Caco-2 (cell line): ENCODE measurements at regions not wholly inside any gene's neighbourhood (a gene's known extent, or its start where the extent isn't known, plus 50 kb on each side); places are given as distances from the start of the nearest gene placed in this dataset.
"Not testable (repeated sequence)": the region's sequence is repeated elsewhere in the genome, so short reads cannot be mapped to it uniquely, and the experiment has no call there.

Experiments used
- BruUV-seq: library from RNA; stranded (reverse); fragments of 400-500 nt; replicated peaks from 2 replicates; lab custom pipeline; 2021; lab: Mats Ljungman, UMichigan
- CTCF ChIA-PET: fragments of 300-600 bp; sonication (Branson Sonifier 250); formaldehyde crosslinking; loops from one replicate; lab custom pipeline; 2022; ENCODE audit warnings: antibody characterized with exemption; lab: Charles Lee
- POLR2A ChIA-PET: fragments of 300-600 bp; sonication (Branson Sonifier 250); formaldehyde crosslinking; loops from one replicate; lab custom pipeline; 2022; ENCODE audit warnings: antibody characterized with exemption; lab: Charles Lee
- DNase-seq, 2 experiments: peaks; one replicate each; pipeline versions ENCODE4 v3.0.0 to v3.0.0-alpha.2; 2020 to 2022
- H3K27me3 ChIP-seq: replicated peaks from 2 replicates; pipeline ENCODE4 v1.6.0; 2011; ENCODE audit warnings: low read length; ENCODE audit not compliant: control insufficient read depth, insufficient read depth
- H3K36me3 ChIP-seq: 2 replicates; pipeline ENCODE4 v1.5.1; 2011; ENCODE audit warnings: low read length; ENCODE audit not compliant: control insufficient read depth, insufficient read depth
- H3K4me1 ChIP-seq: fragments of 250-450 bp; sonication (Bioruptor Pico); 2 replicates; pipeline ENCODE4 v1.5.1; 2020; ENCODE audit warnings: mild to moderate bottlenecking
- H3K4me3 ChIP-seq: 2 replicates; pipeline ENCODE4 v1.5.1; 2011; ENCODE audit warnings: low read depth, mild to moderate bottlenecking, control low read depth, low read length
- H3K9me3 ChIP-seq: fragments of 250-450 bp; sonication (Bioruptor Pico); 2 replicates; pipeline ENCODE4 v1.5.1; 2020; ENCODE audit warnings: mild to moderate bottlenecking, moderate library complexity
- H3K27ac Mint-ChIP-seq: one replicate; pipeline ENCODE4 v1.8.0; 2022; ENCODE audit warnings: mixed read lengths; ENCODE audit not compliant: unreplicated experiment
- H3K27me3 Mint-ChIP-seq: one replicate; pipeline ENCODE4 v1.8.0; 2022; ENCODE audit warnings: mixed read lengths; ENCODE audit not compliant: insufficient read depth, unreplicated experiment
- H3K36me3 Mint-ChIP-seq: one replicate; pipeline ENCODE4 v1.8.0; 2022; ENCODE audit warnings: mild to moderate bottlenecking, mixed read lengths; ENCODE audit not compliant: insufficient read depth, unreplicated experiment
- H3K4me1 Mint-ChIP-seq: one replicate; pipeline ENCODE4 v1.8.0; 2022; ENCODE audit warnings: low read depth, mixed read lengths; ENCODE audit not compliant: unreplicated experiment
- H3K4me3 Mint-ChIP-seq: one replicate; pipeline ENCODE4 v1.8.0; 2022; ENCODE audit warnings: mild to moderate bottlenecking, moderate library complexity, mixed read lengths; ENCODE audit not compliant: unreplicated experiment
- H3K9me3 Mint-ChIP-seq: one replicate; pipeline ENCODE4 v1.8.0; 2022; ENCODE audit warnings: mixed read lengths; ENCODE audit not compliant: unreplicated experiment
- intact Hi-C: fragments of 100-400 bp; cut with micrococcal nuclease; formaldehyde crosslinking; loops from one replicate; pipeline ENCODE4 v1.10.0; 2022; ENCODE audit not compliant: unreplicated experiment
- TF ChIP-seq, protein P1 (sequence below), 2 experiments: fragments of 200-600 bp in 1 of 2; IDR thresholded peaks; 1 replicate in 1 of 2; 2 replicates in 1 of 2; pipeline versions ENCODE4 v1.5.1 to v1.8.0; 2011 to 2022; ENCODE audit warnings: antibody characterized with exemption in 1 of 2, control low read depth in 1 of 2, inconsistent platforms in 1 of 2, low read depth in 1 of 2, low read length in 1 of 2, mild to moderate bottlenecking in 1 of 2, moderate library complexity in 1 of 2; ENCODE audit not compliant: insufficient read depth in 1 of 2, severe bottlenecking in 1 of 2, unreplicated experiment in 1 of 2

DNA sequence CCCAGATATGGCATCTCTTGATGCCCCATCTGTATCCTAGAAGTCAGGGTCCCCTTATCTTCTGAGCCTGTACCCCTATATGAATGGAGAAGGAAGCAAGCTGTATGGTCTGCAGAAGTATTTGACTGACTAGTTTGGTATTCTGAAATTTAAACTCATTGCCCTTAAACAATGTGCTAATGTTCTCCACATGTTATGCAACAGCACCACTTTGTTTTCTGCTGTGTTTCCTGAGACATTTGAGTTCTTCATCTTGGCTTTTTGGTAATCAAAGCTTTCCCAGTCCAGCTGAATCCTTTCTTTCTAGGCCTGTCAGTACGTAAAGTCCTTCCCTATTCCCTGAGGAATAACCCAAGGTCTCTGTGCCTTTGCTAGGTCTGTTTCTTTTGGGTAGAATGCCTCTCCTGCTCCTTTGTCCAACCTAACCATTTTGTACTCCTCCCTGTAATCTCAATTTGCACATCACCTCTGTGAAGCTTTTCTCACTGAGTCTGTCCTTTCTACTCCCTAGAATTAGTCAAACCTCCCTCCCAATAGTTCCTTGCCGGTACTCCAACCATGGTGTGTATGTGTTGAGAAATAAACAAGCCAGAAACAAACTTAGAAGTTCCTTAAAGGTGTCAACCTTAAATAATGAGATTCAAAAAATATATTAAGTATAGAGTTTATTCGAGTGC, 72.1 kb upstream of the HSPB3 start:
- no peaks in the 10 kb centered on the region for H3K27me3 ChIP-seq
- no peaks in the 10 kb centered on the region for H3K27me3 Mint-ChIP-seq
- TSS peak; percentile 91 for BruUV-seq
- H3K9me3 ChIP-seq: no peaks in the 10 kb centered on the region; the same call in 1 of the 2 replicates
- POLR2A ChIA-PET: interaction anchor here (0.9 to 1.6 kb wide), 2 partner anchors 72 to 73 kb away, joined by 3 to 6 read pairs; partner anchors contain the start of gene ARL15
- H3K4me1 ChIP-seq: peaks cover 47% of the 10 kb centered on the region
- peaks cover 26% of the 10 kb centered on the region for H3K4me1 Mint-ChIP-seq
- TF ChIP-seq, protein P1, sequence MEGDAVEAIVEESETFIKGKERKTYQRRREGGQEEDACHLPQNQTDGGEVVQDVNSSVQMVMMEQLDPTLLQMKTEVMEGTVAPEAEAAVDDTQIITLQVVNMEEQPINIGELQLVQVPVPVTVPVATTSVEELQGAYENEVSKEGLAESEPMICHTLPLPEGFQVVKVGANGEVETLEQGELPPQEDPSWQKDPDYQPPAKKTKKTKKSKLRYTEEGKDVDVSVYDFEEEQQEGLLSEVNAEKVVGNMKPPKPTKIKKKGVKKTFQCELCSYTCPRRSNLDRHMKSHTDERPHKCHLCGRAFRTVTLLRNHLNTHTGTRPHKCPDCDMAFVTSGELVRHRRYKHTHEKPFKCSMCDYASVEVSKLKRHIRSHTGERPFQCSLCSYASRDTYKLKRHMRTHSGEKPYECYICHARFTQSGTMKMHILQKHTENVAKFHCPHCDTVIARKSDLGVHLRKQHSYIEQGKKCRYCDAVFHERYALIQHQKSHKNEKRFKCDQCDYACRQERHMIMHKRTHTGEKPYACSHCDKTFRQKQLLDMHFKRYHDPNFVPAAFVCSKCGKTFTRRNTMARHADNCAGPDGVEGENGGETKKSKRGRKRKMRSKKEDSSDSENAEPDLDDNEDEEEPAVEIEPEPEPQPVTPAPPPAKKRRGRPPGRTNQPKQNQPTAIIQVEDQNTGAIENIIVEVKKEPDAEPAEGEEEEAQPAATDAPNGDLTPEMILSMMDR (IDR thresholded peaks at IDR 0.05; ENCODE audit: insufficient read depth in 1 of 2, low read depth in 1 of 2, low read length in 1 of 2, severe bottlenecking in 1 of 2, unreplicated experiment in 1 of 2): no peak
- DNase-seq: peak in 1 of 2 experiments; percentile 8
- peaks cover 10% of the 10 kb centered on the region for H3K9me3 Mint-ChIP-seq
- intact Hi-C loops: no loop called here
- peaks cover 8% of the 10 kb centered on the region for H3K36me3 Mint-ChIP-seq
- H3K36me3 ChIP-seq: no peaks in the 10 kb centered on the region
- H3K4me3 ChIP-seq: no peak overlapping the region
- CTCF ChIA-PET: interaction anchor here (0.8 to 1.4 kb wide), 3 partner anchors 36 to 68 kb away, joined by 3 to 4 read pairs (median 3); no protein-coding TSS in a partner anchor
- H3K4me3 Mint-ChIP-seq: peak overlapping the region; percentile 42
- peak overlapping the region; percentile 86 for H3K27ac Mint-ChIP-seq

DNA sequence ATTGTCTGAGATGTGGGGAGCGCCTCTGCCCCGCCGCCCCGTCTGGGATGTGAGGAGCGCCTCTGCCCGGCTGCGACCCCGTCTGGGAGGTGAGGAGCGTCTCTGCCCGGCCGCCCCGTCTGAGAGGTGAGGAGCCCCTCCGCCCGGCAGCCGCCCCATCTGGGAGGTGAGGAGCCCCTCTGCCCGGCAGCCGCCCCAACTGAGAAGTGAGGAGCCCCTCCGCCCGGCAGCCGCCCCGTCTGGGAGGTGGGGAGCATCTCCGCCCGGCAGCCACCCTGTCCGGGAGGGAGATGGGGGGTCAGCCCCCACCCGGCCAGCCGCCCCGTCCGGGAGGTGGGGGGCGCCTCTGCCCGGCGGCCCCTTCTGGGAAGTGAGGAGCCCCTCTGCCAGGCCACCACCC, 70.9 kb upstream of the ARL15 start:
- intact Hi-C loops, H3K27me3 Mint-ChIP-seq, H3K9me3 ChIP-seq, H3K4me3 ChIP-seq, H3K27ac Mint-ChIP-seq, CTCF ChIA-PET, H3K36me3 ChIP-seq, H3K27me3 ChIP-seq, BruUV-seq, POLR2A ChIA-PET, H3K4me3 Mint-ChIP-seq, H3K36me3 Mint-ChIP-seq, DNase-seq: not testable (repeated sequence)
- Mint-ChIP-seq H3K9me3 (peaks cover 10% of the 10 kb centered on the region), H3K4me1 (peaks cover 26% of the 10 kb centered on the region)
- H3K4me1 ChIP-seq: peaks cover 42% of the 10 kb centered on the region

- H3K9me3 ChIP-seq: no peaks in the 10 kb centered on the region; the same call in 1 of the 2 replicates
- no peak overlapping the region for H3K4me3 ChIP-seq
- intact Hi-C loops: loop anchor here (1.0 kb wide), 1 partner anchor 110 kb away; no protein-coding TSS in a partner anchor
- ChIA-PET POLR2A (no interaction called here), CTCF (no interaction called here)
- no peaks in the 10 kb centered on the region for H3K27me3 ChIP-seq
- H3K4me3 Mint-ChIP-seq: no peak overlapping the region
- H3K36me3 ChIP-seq: no peaks in the 10 kb centered on the region
- peaks cover 11% of the 10 kb centered on the region for H3K9me3 Mint-ChIP-seq
- no peak for DNase-seq
- peaks cover 25% of the 10 kb centered on the region for H3K4me1 ChIP-seq
- H3K27ac Mint-ChIP-seq: no peak overlapping the region
- H3K36me3 Mint-ChIP-seq: peaks cover 8% of the 10 kb centered on the region
- H3K27me3 Mint-ChIP-seq: no peaks in the 10 kb centered on the region
- BruUV-seq: no TSS peak
- TF ChIP-seq, protein P1 (IDR thresholded peaks at IDR 0.05; ENCODE audit: insufficient read depth in 1 of 2, low read depth in 1 of 2, low read length in 1 of 2, severe bottlenecking in 1 of 2, unreplicated experiment in 1 of 2): no peak
- H3K4me1 Mint-ChIP-seq: peaks cover 18% of the 10 kb centered on the region
These were observed 69.2 kb upstream of the ARL15 start for GRCh38 chr5:54379590-54379989.
